Fibroblast of villous mesenchyme (primary cell): ENCODE measurements at regions not wholly inside any gene's neighbourhood (a gene's known extent, or its start where the extent isn't known, plus 50 kb on each side); places are given as distances from the start of the nearest gene placed in this dataset.

Experiments
- DNase-seq: peaks from one replicate; pipeline ENCODE4 v3.0.0-alpha.2; 2010; ENCODE audit warnings: low read depth
- H3K4me3 ChIP-seq: 2 replicates; pipeline ENCODE4 v1.5.1; 2011; ENCODE audit warnings: low read depth, mild to moderate bottlenecking, low read length
- TF ChIP-seq, protein P1 (sequence below): IDR thresholded peaks from 2 replicates; pipeline ENCODE4 v1.5.1; 2012; ENCODE audit warnings: low read depth, mild to moderate bottlenecking, low read length; ENCODE audit not compliant: insufficient read depth

DNA sequence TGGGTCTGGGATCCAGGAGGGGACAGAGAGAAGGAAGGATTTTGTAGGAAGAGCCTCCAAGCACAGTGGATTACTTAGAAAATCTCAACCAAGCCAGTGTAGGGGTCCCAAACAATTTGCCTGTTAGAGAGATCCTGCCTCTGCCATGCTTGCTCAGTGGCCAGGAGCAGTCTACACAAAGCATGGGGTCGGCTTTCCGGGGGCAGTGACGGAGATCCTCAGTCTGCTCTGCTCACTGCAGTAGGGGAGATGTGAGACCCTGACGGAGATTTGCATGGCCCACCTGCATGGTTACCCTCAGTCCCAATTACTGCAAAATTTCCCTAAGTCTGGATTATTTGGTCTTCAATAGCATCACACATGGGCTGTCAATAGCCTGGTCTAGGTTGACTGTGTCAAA, 385.2 kb downstream of the CMPK2 start:
- TF ChIP-seq, protein P1, sequence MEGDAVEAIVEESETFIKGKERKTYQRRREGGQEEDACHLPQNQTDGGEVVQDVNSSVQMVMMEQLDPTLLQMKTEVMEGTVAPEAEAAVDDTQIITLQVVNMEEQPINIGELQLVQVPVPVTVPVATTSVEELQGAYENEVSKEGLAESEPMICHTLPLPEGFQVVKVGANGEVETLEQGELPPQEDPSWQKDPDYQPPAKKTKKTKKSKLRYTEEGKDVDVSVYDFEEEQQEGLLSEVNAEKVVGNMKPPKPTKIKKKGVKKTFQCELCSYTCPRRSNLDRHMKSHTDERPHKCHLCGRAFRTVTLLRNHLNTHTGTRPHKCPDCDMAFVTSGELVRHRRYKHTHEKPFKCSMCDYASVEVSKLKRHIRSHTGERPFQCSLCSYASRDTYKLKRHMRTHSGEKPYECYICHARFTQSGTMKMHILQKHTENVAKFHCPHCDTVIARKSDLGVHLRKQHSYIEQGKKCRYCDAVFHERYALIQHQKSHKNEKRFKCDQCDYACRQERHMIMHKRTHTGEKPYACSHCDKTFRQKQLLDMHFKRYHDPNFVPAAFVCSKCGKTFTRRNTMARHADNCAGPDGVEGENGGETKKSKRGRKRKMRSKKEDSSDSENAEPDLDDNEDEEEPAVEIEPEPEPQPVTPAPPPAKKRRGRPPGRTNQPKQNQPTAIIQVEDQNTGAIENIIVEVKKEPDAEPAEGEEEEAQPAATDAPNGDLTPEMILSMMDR = no peak
- no peak overlapping the region for H3K4me3 ChIP-seq
- no peak for DNase-seq

DNA sequence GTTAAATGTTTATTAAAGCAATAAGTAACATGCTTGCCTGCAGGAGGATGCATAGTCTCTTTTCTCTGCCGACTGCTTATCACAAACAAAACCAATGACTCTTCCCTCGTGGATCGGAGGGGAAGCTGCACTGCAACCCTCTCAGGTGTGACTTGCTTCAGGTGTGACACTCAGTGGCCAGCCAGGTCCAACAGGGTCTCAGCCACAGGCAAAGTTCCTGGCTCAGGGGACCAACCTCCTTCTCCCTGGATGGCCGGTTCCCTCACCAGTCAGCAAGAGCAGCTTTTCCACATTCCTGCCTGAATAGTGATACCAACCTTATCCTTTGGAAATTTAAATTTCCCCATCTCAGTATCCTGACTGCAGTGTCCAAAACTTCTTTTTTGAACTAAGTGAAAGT, 383.5 kb downstream of the CMPK2 start:
- no peak for DNase-seq
- H3K4me3 ChIP-seq = no peak overlapping the region
- TF ChIP-seq, protein P1 = no peak

DNA sequence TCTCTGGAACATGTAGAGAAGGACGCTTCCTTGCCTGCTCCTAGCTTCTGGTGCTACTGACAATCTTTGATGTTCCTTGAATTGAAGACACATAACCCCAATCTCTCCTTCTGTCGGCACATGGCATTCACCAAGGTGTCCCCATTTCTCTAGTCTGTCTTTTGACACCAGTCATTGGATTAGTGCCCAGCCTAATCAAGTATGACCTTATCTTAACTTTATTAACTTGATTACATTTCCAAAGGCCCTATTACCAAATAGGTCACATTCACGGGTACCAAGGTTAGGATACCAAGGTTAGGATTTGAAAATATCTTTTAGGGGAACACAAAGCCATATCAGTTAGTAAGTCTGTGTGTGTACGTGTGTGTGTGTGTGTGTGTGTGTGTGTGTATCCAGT, 377.9 kb downstream of the CMPK2 start:
- TF ChIP-seq, protein P1 = no peak
- no peak for DNase-seq
- no peak overlapping the region for H3K4me3 ChIP-seq

DNA sequence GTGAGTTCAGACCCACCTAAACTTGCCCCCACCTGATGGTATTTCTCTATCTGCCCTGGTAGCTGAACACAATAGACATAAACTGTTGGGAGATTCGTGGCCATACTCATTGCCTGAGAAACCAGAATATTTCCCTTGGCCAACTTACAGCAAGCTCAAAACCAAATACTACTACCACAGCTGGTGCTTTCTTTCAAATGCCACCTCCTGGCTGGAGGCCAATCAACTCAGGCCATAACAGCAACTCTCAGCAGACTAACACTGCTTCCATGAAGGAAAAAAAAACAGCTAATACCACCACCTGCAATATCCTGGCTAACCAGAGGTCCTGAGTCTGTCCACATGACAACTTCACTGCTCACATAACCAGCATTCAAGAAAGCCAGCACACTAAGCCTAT, 373.1 kb downstream of the CMPK2 start:
- DNase-seq = no peak
- H3K4me3 ChIP-seq = no peak overlapping the region
- TF ChIP-seq, protein P1 = no peak

GRCh38 chr2:6493266-6493665, 372.4 kb downstream of the CMPK2 start:
- DNase-seq = no peak
- H3K4me3 ChIP-seq = no peak overlapping the region
- TF ChIP-seq, protein P1 = no peak

DNA sequence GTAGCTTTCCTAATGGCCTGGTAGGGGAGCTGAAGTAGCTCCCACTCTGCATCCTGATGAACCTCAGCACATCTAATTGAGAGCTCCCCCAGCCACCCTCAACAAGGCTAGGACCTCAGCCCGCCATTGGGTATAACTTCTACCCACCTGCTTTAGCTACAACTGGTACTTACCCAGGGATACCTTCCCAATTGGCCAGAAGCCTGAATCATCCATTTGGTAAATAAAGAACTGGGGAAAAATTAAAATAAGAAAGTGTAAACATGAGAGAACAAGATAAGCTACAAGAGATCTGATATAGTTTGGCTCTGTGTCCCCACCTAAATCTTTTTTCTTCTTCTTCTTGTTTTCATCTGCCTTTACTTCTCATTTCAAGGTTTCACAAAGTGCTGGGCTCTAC, 372.0 kb downstream of the CMPK2 start:
- no peak overlapping the region for H3K4me3 ChIP-seq
- TF ChIP-seq, protein P1 = no peak
- DNase-seq = no peak

- H3K4me3 ChIP-seq = no peak overlapping the region
- DNase-seq = no peak
- TF ChIP-seq, protein P1 = no peak
Measured at GRCh38 chr2:6495466-6495865, 370.2 kb downstream of the CMPK2 start.
